Naive thymus-derived CD8-positive, alpha-beta T cell (primary cell): ENCODE measurements at regions not wholly inside any gene's neighbourhood (a gene's known extent, or its start where the extent isn't known, plus 50 kb on each side); places are given as distances from the start of the nearest gene placed in this dataset.
A peak's percentile ranks its signal among the peaks of the same experiment; 100 is the strongest.
"Not testable (repeated sequence)": the region's sequence is repeated elsewhere in the genome, so short reads cannot be mapped to it uniquely, and the experiment has no call there.

Experiments
- ATAC-seq, 2 donors: fragments of 150-1000 bp; cut with Tn5 transposase in 1 of 2; sonication (Bioruptor Pico), chemical (Tn5 transposase) in 1 of 2; 1 replicate in 1 of 2; 2 replicates in 1 of 2; pipeline ENCODE4 v1.10.0; 2021; ENCODE audit warnings: mild to moderate bottlenecking in 2 of 2, moderate library complexity in 2 of 2
- POLR2A ChIA-PET: fragments of 350-600 bp; sonication (Branson Sonifier 250); formaldehyde crosslinking; loops from one replicate; lab custom pipeline; 2021; ENCODE audit warnings: antibody characterized with exemption; lab: Charles Lee
- DNase-seq, 10 donors: peaks; one replicate each; pipeline versions ENCODE4 v3.0.0 to v3.0.0-alpha.2; 2020 to 2022
- H3K27ac Mint-ChIP-seq, 10 donors: one replicate each; pipeline ENCODE4 v1.8.0; 2020 to 2022; ENCODE audit warnings: mild to moderate bottlenecking in 10 of 10, mixed read lengths in 10 of 10, moderate library complexity in 4 of 10, inconsistent platforms in 1 of 10
- H3K27me3 Mint-ChIP-seq, 5 donors: one replicate each; pipeline ENCODE4 v1.8.0; 2021 to 2022; ENCODE audit warnings: mixed read lengths in 5 of 5
- H3K36me3 Mint-ChIP-seq, 3 donors: one replicate each; pipeline ENCODE4 v1.8.0; 2020 to 2022; ENCODE audit warnings: mixed read lengths in 3 of 3, mild to moderate bottlenecking in 2 of 3, inconsistent platforms in 1 of 3
- H3K4me1 Mint-ChIP-seq, 4 donors: one replicate each; pipeline ENCODE4 v1.8.0; 2021 to 2022; ENCODE audit warnings: mixed read lengths in 4 of 4
- H3K4me3 Mint-ChIP-seq, 10 donors: one replicate each; pipeline ENCODE4 v1.8.0; 2020 to 2022; ENCODE audit warnings: mild to moderate bottlenecking in 10 of 10, mixed read lengths in 10 of 10, moderate library complexity in 6 of 10, inconsistent platforms in 1 of 10
- H3K9me3 Mint-ChIP-seq, 9 donors: one replicate each; pipeline ENCODE4 v1.8.0; 2020 to 2022; ENCODE audit warnings: mixed read lengths in 9 of 9, mild to moderate bottlenecking in 3 of 9, inconsistent platforms in 1 of 9, moderate library complexity in 1 of 9

DNA sequence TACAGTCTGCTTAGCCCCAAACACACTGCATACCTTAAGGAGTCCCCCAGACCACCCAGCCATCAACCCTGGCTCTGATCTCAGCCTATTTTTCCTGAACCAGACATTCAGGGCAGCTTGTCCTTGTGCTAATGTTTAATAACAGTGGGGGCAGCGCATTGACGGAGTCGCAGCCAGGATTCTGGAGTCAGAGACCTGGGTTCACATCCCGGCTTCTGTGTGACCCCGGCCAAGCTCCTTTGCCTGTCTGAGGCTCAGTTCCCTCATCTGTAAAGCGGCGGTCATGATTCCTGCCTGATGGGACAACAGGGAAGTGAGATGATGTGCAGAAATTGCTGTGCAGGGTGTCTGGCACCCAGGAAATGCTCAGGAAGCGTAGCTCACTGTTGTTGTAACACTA is 63.1 kb downstream of the MATN1 start:
- Mint-ChIP-seq H3K9me3 (no peaks in the 10 kb centered on the region), H3K4me3 (no peak overlapping the region), H3K4me1 (no peaks in the 10 kb centered on the region), H3K27ac (no peak overlapping the region), H3K27me3 (peaks cover 5 to 24% (median 8%) of the 10 kb centered on the region in 5 donors), H3K36me3 (no peaks in the 10 kb centered on the region)
- no peak for ATAC-seq
- POLR2A ChIA-PET: no interaction called here
- DNase-seq: no peak

DNA sequence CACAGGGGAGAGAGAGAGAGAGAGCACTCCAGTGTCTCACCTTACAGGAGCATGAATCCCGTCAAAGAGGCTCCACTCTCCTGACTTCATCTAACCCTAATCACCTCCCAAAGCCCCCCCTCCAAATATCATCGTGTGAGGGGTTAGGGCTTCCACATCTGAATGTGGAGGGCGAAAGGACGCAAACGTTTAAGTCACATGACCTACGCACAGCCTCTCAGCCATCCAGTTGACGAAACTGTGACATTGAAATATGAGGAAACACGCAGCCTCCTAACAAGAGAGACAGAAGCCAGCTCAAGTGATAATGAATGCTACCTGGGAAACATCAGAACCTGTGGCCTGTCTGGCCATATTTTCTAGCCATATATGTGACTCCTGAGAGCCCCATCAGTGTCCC is 63.7 kb downstream of the MATN1 start:
- Mint-ChIP-seq H3K27me3 (peaks cover 5 to 24% (median 8%) of the 10 kb centered on the region in 5 donors), H3K4me3 (no peak overlapping the region), H3K4me1 (no peaks in the 10 kb centered on the region), H3K27ac (no peak overlapping the region), H3K9me3 (peaks cover 0 to 2% (median 0%) of the 10 kb centered on the region in 9 donors), H3K36me3 (no peaks in the 10 kb centered on the region)
- POLR2A ChIA-PET: no interaction called here
- DNase-seq: no peak
- no peak for ATAC-seq

DNA sequence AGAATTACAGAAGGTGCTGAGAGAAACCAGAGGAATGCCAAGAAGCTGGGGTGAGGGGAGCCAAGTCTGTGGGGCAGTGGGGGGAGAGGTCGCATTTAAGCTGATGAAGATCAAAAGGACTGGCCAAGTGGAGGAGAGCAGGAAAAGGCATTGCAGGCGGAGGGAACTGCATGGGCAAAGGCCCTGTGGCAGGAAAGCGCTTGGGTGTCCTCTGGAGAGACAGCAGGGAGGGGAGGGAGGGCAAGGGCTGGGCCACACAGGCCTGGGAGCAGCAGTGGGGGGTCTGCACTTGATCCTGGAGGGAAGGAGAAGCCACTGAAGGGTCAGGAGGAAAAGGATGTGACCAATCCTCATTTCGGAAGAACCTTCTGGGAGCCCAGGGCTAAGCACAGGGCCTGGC is 65.0 kb downstream of the MATN1 start:
- H3K36me3 Mint-ChIP-seq, H3K27ac Mint-ChIP-seq, H3K9me3 Mint-ChIP-seq, DNase-seq, H3K4me1 Mint-ChIP-seq, POLR2A ChIA-PET, H3K4me3 Mint-ChIP-seq, ATAC-seq: not testable (repeated sequence)
- peaks cover 5 to 24% (median 8%) of the 10 kb centered on the region in 5 donors for H3K27me3 Mint-ChIP-seq

DNA sequence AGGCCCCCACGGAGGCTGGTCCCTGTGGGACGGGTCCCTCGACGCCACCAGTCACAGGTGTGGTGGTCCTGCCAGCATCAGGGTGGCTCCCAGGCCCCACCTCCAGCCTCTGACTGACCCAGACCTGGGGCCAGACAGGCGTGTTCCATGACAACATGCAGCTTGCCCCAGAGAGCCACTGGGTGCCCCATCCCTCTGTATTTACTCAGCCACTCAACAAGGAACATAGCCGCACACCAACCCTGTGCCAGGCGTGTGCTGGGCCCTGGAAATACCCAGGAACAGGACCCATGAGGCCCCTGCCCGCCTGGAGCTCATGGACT is 65.4 kb downstream of the MATN1 start:
- DNase-seq: no peak
- no peaks in the 10 kb centered on the region for H3K4me1 Mint-ChIP-seq

DNA sequence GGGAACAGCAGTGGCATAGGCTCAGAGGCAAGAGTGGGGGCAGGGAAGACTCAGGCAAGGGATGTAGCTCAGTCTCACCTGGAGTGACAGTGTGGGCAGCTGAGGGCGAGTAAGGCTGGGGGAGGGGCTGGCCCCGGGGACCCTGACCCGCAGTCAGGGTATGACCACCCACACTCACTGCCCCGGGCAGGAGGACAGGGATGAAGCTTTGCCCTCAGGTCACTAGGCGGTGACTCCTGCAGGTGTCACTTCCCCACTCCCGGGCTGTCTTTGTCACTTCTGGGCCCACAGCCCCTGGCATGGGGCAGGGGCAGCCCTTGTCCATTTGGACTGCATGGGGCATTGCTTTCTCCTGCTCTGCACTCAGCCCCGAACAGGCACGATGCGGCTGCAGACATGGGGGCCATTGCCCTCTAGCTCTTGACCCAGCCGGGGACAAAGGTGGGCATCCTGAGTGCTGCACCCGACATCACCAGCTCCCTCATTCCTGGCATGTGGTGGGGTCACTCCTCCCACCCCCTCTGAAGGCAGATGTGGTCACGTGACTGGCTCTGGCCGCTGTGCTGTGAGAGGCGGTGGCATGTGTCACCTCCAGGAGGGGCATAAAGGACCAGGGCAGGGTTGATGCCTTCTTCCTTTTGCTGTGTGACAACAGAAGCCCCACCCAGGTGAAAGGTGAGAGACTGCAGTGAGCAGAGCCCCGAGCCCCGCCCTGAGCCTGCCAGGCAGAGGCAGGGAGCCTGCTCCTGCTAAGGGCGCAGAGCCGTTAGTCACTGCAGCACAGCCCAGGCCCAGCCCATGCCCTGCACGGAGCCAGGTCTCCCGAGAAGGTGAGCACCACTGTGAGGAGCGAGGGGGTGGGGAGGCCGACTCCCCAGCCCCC is 66.0 kb downstream of the MATN1 start:
- DNase-seq (no peak), ATAC-seq (no peak)
- no peaks in the 10 kb centered on the region for H3K4me1 Mint-ChIP-seq
- POLR2A ChIA-PET: no interaction called here
- peaks cover 0 to 2% (median 0%) of the 10 kb centered on the region in 9 donors for H3K9me3 Mint-ChIP-seq
- H3K27me3 Mint-ChIP-seq: peaks cover 5 to 22% (median 10%) of the 10 kb centered on the region in 5 donors
- no peak overlapping the region for H3K4me3 Mint-ChIP-seq
- no peak overlapping the region for H3K27ac Mint-ChIP-seq
- no peaks in the 10 kb centered on the region for H3K36me3 Mint-ChIP-seq

More for the DNA sequence above, 65.4 kb downstream of the MATN1 start:
- peaks cover 5 to 22% (median 10%) of the 10 kb centered on the region in 5 donors for H3K27me3 Mint-ChIP-seq
- POLR2A ChIA-PET: no interaction called here
- no peak overlapping the region for H3K27ac Mint-ChIP-seq
- peaks cover 0 to 2% (median 0%) of the 10 kb centered on the region in 9 donors for H3K9me3 Mint-ChIP-seq
- no peak for ATAC-seq
- H3K4me3 Mint-ChIP-seq: no peak overlapping the region
- H3K36me3 Mint-ChIP-seq: no peaks in the 10 kb centered on the region

DNA sequence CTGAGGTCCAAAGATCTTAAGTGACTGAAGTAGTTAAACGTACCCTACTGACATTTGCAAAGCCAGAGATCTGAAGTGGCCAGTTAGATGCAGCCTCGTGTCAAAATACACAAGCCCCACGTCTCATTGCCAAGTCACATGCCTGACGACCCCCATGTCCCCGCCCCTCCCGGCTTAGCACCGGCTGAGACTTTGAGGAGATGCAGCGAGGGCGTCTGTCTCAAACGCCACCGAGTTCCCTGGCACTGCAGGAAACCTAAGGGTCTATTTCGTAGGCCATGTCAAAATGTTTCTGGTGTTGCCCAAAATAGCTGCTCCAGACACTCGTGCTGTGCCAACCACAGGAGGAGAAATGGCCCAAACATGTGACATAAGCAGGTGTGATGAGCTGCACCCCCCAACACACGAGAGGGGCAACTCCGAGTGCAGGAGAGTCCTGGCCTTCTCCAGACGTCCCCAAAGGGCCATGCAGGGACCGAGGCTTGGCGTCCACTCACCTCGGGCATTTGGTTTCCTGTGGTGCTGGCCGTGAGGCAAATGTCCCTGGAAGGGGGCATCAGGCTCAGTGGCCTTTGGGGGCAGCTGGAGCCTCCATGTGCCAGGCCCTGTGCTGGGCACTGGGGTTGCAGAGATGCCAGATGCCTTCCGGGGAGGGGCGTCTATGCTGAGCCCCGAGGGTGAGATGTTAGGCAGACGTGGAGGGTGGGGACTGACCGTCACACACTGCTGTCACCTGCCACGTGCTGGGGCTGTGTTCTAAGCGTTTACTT is 67.0 kb downstream of the MATN1 start:
- POLR2A ChIA-PET: no interaction called here
- Mint-ChIP-seq H3K4me1 (no peaks in the 10 kb centered on the region), H3K9me3 (peaks cover 0 to 2% (median 0%) of the 10 kb centered on the region in 9 donors), H3K27me3 (peaks cover 6 to 23% (median 10%) of the 10 kb centered on the region in 5 donors), H3K36me3 (no peaks in the 10 kb centered on the region), H3K4me3 (no peak overlapping the region), H3K27ac (no peak overlapping the region)
- DNase-seq: no peak
- ATAC-seq: no peak

DNA sequence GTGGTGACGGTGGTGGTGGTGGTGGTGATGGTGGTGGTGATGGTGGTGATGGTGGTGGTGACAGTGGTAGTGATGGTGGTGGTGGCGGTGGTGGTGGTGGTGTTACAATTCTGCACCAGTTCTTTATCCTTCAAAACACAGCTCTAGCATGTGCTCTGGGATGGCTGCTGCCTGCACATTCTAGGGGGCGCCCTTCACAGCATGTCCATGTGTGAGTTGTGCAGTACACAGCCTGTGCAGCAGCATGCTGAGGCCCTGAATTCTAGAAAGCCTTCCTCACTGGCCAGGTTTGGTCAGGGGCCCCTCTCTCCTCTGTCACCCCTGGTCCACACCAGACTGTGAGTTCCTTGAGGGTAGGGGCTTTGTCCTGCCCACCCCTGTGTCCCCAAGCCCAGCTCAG is 67.7 kb downstream of the MATN1 start:
- Mint-ChIP-seq H3K4me1 (peaks cover 0 to 3% (median 0%) of the 10 kb centered on the region in 4 donors), H3K27me3 (peaks cover 6 to 23% (median 12%) of the 10 kb centered on the region in 5 donors), H3K27ac (peak overlapping the region in 1 of 10 donors; percentile 29), H3K36me3 (no peaks in the 10 kb centered on the region), H3K9me3 (peaks cover 0 to 2% (median 0%) of the 10 kb centered on the region in 9 donors), H3K4me3 (no peak overlapping the region)
- no peak for DNase-seq
- POLR2A ChIA-PET: no interaction called here
- ATAC-seq: no peak

DNA sequence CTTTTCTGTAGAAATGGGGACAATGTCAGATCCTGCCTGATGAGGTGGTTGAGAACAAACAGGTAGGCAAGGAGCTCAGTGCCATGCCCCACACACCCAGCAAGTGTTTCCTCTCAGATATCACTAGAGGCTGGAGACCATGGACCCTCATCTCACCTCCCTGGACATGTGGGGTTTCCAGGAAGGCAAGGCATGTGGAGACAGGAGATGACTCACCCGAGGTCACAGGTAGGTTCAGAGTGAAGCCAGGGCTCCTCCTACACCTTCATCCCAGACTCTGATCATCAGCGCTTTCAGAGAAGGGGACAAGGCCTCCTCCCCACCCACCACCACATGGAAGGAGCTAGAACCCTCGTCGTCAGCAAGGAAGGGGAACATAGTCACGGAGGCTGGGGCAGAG is 69.2 kb downstream of the MATN1 start:
- H3K36me3 Mint-ChIP-seq: no peaks in the 10 kb centered on the region
- peak overlapping the region in 3 of 10 donors; percentile 15 to 65 (median 20) for H3K27ac Mint-ChIP-seq
- H3K4me3 Mint-ChIP-seq: no peak overlapping the region
- peaks cover 0 to 2% (median 0%) of the 10 kb centered on the region in 9 donors for H3K9me3 Mint-ChIP-seq
- no peak for ATAC-seq
- POLR2A ChIA-PET: no interaction called here
- peaks cover 2 to 32% (median 16%) of the 10 kb centered on the region in 5 donors for H3K27me3 Mint-ChIP-seq
- peaks cover 13 to 14% (median 14%) of the 10 kb centered on the region in 4 donors for H3K4me1 Mint-ChIP-seq
- no peak for DNase-seq

DNA sequence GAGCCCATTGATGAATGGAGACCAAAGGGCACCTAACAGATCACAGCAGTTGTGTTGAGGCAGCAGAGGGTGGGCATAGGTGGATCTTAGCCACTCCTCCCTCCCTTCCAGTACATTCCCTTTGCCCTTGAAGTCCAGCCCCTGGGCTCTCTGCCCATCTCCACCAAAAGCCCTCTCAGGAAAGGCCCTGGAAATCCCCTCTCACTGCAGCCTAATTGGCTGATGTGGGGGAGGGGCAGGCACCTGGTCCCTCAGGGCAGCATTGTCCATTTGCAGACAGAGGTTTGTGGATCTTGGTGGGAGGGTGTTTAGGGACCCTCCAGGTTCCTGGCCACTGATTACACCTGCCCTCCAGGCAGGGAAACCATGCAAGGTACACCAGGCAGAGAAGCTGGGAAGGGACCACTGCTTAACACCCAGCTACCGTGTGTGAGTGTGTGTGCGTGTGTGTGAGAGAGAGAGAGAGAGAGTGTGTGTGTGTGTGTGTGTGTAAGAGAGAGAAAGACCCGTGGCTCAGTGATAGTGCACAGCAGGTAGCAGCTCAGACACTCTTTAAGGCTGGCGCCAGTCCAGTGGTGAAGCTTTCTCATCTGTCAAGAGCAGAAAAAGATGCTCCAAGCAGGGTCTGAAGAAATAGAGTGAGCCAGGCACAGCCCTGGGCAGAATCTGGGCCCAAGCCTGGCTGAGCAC is 71.1 kb downstream of the MATN1 start:
- ATAC-seq (no peak), DNase-seq (no peak)
- Mint-ChIP-seq H3K4me3 (no peak overlapping the region), H3K9me3 (peaks cover 0 to 2% (median 0%) of the 10 kb centered on the region in 9 donors), H3K27ac (peak overlapping the region in 1 of 10 donors; percentile 57), H3K36me3 (no peaks in the 10 kb centered on the region), H3K27me3 (peaks cover 0 to 31% (median 11%) of the 10 kb centered on the region in 5 donors), H3K4me1 (peaks cover 13 to 15% (median 14%) of the 10 kb centered on the region in 4 donors)
- POLR2A ChIA-PET: no interaction called here

DNA sequence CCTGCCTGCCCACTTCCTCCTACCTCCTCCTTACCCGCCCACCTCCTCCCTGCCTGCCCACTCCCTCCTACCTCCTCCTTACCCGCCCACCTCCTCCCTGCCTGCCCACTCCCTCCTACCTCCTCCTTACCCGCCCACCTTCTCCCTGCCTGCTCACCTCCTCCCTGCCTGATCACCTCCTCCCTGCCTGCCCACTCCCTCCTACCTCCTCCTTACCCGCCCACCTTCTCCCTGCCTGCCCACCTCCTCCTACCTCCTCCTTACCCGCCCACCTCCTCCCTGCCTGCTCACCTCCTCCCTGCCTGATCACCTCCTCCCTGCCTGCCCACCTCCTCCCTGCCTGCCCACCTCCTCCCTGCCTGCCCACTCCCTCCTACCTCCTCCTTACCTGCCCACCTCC is 72.0 kb downstream of the MATN1 start:
- DNase-seq, H3K27ac Mint-ChIP-seq, ATAC-seq, POLR2A ChIA-PET, H3K36me3 Mint-ChIP-seq, H3K4me3 Mint-ChIP-seq, H3K9me3 Mint-ChIP-seq: not testable (repeated sequence)
- Mint-ChIP-seq H3K27me3 (peaks cover 2 to 38% (median 11%) of the 10 kb centered on the region in 5 donors), H3K4me1 (peaks cover 13 to 15% (median 14%) of the 10 kb centered on the region in 4 donors)

DNA sequence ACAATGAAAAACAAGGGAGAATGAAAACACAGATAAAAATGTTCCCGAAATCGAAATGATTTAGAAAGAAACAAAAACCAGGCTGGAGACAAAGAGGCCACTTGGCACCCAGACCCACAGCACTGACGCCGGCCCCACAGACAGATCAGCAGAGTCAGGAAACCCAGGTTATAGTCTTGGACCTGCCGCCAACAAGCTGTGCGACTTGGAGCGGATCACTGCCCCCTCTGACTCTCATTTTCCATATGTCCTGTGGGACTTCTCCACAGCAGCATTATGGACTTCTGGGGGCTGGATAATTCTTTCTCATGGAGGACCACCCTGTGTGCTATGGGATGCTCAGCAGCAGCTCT is 72.4 kb downstream of the MATN1 start:
- ATAC-seq (no peak), DNase-seq (no peak)
- no peak overlapping the region for H3K27ac Mint-ChIP-seq
- POLR2A ChIA-PET: no interaction called here
- peaks cover 13 to 15% (median 14%) of the 10 kb centered on the region in 4 donors for H3K4me1 Mint-ChIP-seq
- H3K4me3 Mint-ChIP-seq: no peak overlapping the region
- no peaks in the 10 kb centered on the region for H3K36me3 Mint-ChIP-seq
- peaks cover 0 to 2% (median 0%) of the 10 kb centered on the region in 9 donors for H3K9me3 Mint-ChIP-seq
- H3K27me3 Mint-ChIP-seq: peaks cover 6 to 41% (median 14%) of the 10 kb centered on the region in 5 donors

DNA sequence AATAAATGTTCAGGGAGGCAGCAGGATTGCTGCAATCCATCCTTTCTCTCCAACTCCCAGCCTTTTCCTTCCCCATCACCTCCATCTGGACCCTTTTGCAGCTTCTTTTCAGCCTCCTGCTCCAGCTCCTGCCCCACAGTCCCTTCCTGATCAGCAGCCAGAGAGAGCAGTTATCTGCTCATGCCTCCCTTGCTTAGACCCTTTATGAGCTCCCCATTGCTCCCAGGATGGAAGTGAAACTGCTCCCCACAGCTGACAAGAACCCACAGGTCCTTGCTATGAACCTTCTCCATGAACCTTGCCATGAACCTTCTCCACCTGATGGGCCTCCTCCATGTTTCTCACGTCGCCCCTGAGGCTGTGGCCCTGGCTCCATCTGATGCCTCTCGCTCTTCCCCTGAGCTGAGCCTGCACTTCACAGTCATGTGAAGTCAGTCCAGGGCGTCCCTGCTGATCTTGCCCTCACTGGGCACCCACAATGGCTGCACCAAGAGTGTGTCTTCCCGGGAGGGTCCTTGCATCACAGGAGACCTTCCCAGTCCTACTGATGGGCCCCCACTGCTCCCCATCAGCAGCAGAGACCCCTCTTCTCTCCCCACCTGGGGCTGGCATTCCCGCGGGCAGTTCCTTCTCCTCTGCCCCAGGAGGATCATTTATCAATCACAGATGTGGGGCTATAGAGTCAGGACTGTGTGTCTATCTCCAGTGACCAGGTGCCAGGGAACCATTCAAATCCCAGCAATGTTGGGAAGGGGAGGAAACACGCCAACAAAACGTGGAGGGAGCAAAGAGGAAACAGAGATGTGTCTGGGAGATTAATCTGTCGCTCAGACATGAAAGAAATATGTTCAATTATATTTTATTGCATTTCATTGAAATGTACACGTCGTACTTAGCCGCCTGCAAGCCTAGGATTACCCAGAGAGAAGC is 73.1 kb downstream of the MATN1 start:
- H3K4me3 Mint-ChIP-seq: peak overlapping the region in 1 of 10 donors; percentile 3
- peaks cover 12 to 47% (median 21%) of the 10 kb centered on the region in 5 donors for H3K27me3 Mint-ChIP-seq
- peaks cover 0 to 2% (median 0%) of the 10 kb centered on the region in 9 donors for H3K9me3 Mint-ChIP-seq
- peaks cover 13 to 15% (median 14%) of the 10 kb centered on the region in 4 donors for H3K4me1 Mint-ChIP-seq
- POLR2A ChIA-PET: no interaction called here
- peak overlapping the region in 2 of 10 donors; percentile 43 to 81 for H3K27ac Mint-ChIP-seq
- no peak for ATAC-seq
- no peaks in the 10 kb centered on the region for H3K36me3 Mint-ChIP-seq
- no peak for DNase-seq
